Transverse colon (tissue), 3 donors: ENCODE measurements at regions not wholly inside any gene's neighbourhood (a gene's known extent, or its start where the extent isn't known, plus 50 kb on each side); places are given as distances from the start of the nearest gene placed in this dataset.
"Not testable (repeated sequence)": the region's sequence is repeated elsewhere in the genome, so short reads cannot be mapped to it uniquely, and the experiment has no call there.

Experiments used
- EP300 ChIP-seq: sonication (generic); formaldehyde crosslinking; IDR thresholded peaks from one replicate; pipeline ENCODE4 v1.6.1; 2017; ENCODE audit warnings: antibody characterized with exemption, low read depth
- POLR2A ChIP-seq: fragments of 450-650 bp; IDR thresholded peaks from one replicate; pipeline ENCODE4 v1.6.1; 2016; ENCODE audit warnings: antibody characterized with exemption, mild to moderate bottlenecking, moderate library complexity
- TF ChIP-seq, protein P1 (sequence below), 5 experiments: fragments of 200-600 bp in 3 of 5; fragments of 450-650 bp in 2 of 5; sonication (generic) in 3 of 5; IDR thresholded peaks; 1 replicate in 2 of 5; 2 replicates in 3 of 5; pipeline ENCODE4 v1.5.1; 2016 to 2017; ENCODE audit warnings: antibody characterized with exemption in 5 of 5, inconsistent platforms in 3 of 5, mild to moderate bottlenecking in 2 of 5, moderate library complexity in 1 of 5

DNA sequence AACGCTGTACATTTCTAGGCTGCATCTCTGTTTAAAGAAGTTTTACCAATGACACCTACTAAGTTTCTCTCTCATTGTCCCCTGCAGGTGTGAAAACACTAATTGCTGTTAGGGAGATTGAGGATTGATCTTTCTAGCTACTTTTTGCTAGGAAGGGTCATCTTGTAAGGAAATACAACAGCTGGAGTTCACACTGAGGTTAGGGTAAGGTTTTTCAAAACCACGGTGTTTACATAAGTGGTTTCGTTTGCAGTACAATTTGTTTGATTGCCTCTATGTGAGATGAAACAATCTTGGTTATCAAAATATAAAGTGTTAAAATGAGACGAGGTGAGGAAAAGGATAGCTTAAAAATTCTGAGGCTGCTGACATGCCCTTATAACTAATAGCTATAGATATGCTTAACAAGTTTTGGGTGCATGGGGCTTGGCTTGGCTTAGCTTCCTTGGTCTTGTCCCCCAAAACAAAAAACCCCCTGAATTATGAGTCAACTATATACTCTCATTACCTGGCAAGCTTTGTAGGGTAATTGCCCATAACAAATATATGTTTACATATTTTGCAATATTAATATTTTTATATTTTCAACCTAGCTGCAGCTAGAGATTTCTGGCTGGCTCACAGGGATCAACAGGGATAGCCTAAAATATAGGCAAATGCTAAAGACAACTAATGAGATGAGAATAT, 112.0 kb downstream of the RBMY1D start:
- TF ChIP-seq, protein P1, sequence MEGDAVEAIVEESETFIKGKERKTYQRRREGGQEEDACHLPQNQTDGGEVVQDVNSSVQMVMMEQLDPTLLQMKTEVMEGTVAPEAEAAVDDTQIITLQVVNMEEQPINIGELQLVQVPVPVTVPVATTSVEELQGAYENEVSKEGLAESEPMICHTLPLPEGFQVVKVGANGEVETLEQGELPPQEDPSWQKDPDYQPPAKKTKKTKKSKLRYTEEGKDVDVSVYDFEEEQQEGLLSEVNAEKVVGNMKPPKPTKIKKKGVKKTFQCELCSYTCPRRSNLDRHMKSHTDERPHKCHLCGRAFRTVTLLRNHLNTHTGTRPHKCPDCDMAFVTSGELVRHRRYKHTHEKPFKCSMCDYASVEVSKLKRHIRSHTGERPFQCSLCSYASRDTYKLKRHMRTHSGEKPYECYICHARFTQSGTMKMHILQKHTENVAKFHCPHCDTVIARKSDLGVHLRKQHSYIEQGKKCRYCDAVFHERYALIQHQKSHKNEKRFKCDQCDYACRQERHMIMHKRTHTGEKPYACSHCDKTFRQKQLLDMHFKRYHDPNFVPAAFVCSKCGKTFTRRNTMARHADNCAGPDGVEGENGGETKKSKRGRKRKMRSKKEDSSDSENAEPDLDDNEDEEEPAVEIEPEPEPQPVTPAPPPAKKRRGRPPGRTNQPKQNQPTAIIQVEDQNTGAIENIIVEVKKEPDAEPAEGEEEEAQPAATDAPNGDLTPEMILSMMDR (IDR thresholded peaks at IDR 0.05) = not testable (repeated sequence)
- not testable (repeated sequence) for TF ChIP-seq POLR2A, EP300
